Stimulated activated naive B cell treated with anti-CD40 and anti-IgM and Interleukin-4, amounts not matched to agents 10 μg/mL and 1 μg/mL and 100 μg/mL, for 72 hours (primary cell): ENCODE measurements at regions not wholly inside any gene's neighbourhood (a gene's known extent, or its start where the extent isn't known, plus 50 kb on each side); places are given as distances from the start of the nearest gene placed in this dataset.

ENCODE experiments used
- ATAC-seq, 2 donors: fragments of 150-1000 bp; cut with Tn5 transposase; replicated peaks; 2 replicates each; pipeline ENCODE4 v1.10.0; 2021; ENCODE audit warnings: moderate library complexity in 1 of 2
- DNase-seq: peaks from one replicate; pipeline ENCODE4 v3.0.0; 2021
- H3K27ac Mint-ChIP-seq: one replicate; pipeline ENCODE4 v1.8.0; 2022; ENCODE audit warnings: mild to moderate bottlenecking, mixed read lengths
- H3K27me3 Mint-ChIP-seq, 2 donors: one replicate each; pipeline ENCODE4 v1.8.0; 2022; ENCODE audit warnings: mixed read lengths in 2 of 2
- H3K36me3 Mint-ChIP-seq, 2 donors: one replicate each; pipeline ENCODE4 v1.8.0; 2022; ENCODE audit warnings: mixed read lengths in 2 of 2, mild to moderate bottlenecking in 1 of 2
- H3K4me1 Mint-ChIP-seq, 2 donors: one replicate each; pipeline ENCODE4 v1.8.0; 2022; ENCODE audit warnings: mixed read lengths in 2 of 2, mild to moderate bottlenecking in 1 of 2
- H3K4me3 Mint-ChIP-seq, 2 donors: one replicate each; pipeline ENCODE4 v1.8.0; 2022; ENCODE audit warnings: mild to moderate bottlenecking in 2 of 2, mixed read lengths in 2 of 2, moderate library complexity in 1 of 2
- H3K9me3 Mint-ChIP-seq, 2 donors: one replicate each; pipeline ENCODE4 v1.8.0; 2022; ENCODE audit warnings: mixed read lengths in 2 of 2, mild to moderate bottlenecking in 1 of 2

- no peak overlapping the region for H3K4me3 Mint-ChIP-seq
- ATAC-seq (no peak), DNase-seq (no peak)
- no peaks in the 10 kb centered on the region for H3K36me3 Mint-ChIP-seq
- H3K9me3 Mint-ChIP-seq: no peaks in the 10 kb centered on the region
- no peaks in the 10 kb centered on the region for H3K4me1 Mint-ChIP-seq
- no peak overlapping the region for H3K27ac Mint-ChIP-seq
- peaks cover 17 to 21% of the 10 kb centered on the region in 2 donors for H3K27me3 Mint-ChIP-seq
Measured at GRCh38 chr1:37244083-37244480, 209.8 kb upstream of the GRIK3 start.

- no peaks in the 10 kb centered on the region for H3K36me3 Mint-ChIP-seq
- no peak overlapping the region for H3K27ac Mint-ChIP-seq
- ATAC-seq: no peak
- DNase-seq: no peak
- no peak overlapping the region for H3K4me3 Mint-ChIP-seq
- H3K4me1 Mint-ChIP-seq: no peaks in the 10 kb centered on the region
- H3K27me3 Mint-ChIP-seq: peaks cover 11 to 21% of the 10 kb centered on the region in 2 donors
- no peaks in the 10 kb centered on the region for H3K9me3 Mint-ChIP-seq
Measured at GRCh38 chr1:37244815-37245214, 210.5 kb upstream of the GRIK3 start.

GRCh38 chr1:37246631-37247030 lies 212.3 kb upstream of the GRIK3 start:
- peaks cover 11 to 18% of the 10 kb centered on the region in 2 donors for H3K27me3 Mint-ChIP-seq
- no peak overlapping the region for H3K27ac Mint-ChIP-seq

GRCh38 chr1:37250371-37250770 lies 216.1 kb upstream of the GRIK3 start:
- Mint-ChIP-seq H3K27me3 (peaks cover 23 to 31% of the 10 kb centered on the region in 2 donors), H3K36me3 (no peaks in the 10 kb centered on the region)
- ATAC-seq: no peak

More at GRCh38 chr1:37246631-37247030, 212.3 kb upstream of the GRIK3 start:
- Mint-ChIP-seq H3K4me3 (no peak overlapping the region), H3K4me1 (no peaks in the 10 kb centered on the region), H3K9me3 (no peaks in the 10 kb centered on the region), H3K36me3 (no peaks in the 10 kb centered on the region)
- ATAC-seq (no peak), DNase-seq (no peak)

GRCh38 chr1:37255136-37255795 lies 219.1 kb upstream of the ZC3H12A start:
- no peak for DNase-seq
- Mint-ChIP-seq H3K4me3 (no peak overlapping the region), H3K27me3 (peaks cover 50 to 54% of the 10 kb centered on the region in 2 donors), H3K9me3 (peaks cover 1 to 5% of the 10 kb centered on the region in 2 donors), H3K36me3 (no peaks in the 10 kb centered on the region), H3K4me1 (peaks cover 0 to 3% of the 10 kb centered on the region in 2 donors), H3K27ac (no peak overlapping the region)
- ATAC-seq: no peak

More at GRCh38 chr1:37250371-37250770, 216.1 kb upstream of the GRIK3 start:
- no peak for DNase-seq
- no peaks in the 10 kb centered on the region for H3K4me1 Mint-ChIP-seq
- H3K4me3 Mint-ChIP-seq: no peak overlapping the region
- H3K9me3 Mint-ChIP-seq: no peaks in the 10 kb centered on the region
- no peak overlapping the region for H3K27ac Mint-ChIP-seq

GRCh38 chr1:37255868-37256267 lies 218.5 kb upstream of the ZC3H12A start:
- DNase-seq (no peak), ATAC-seq (no peak)
- Mint-ChIP-seq H3K36me3 (no peaks in the 10 kb centered on the region), H3K27ac (no peak overlapping the region), H3K4me3 (no peak overlapping the region), H3K9me3 (peaks cover 1 to 5% of the 10 kb centered on the region in 2 donors), H3K4me1 (peaks cover 0 to 3% of the 10 kb centered on the region in 2 donors), H3K27me3 (peaks cover 50 to 52% of the 10 kb centered on the region in 2 donors)

GRCh38 chr1:37257646-37258045 lies 216.7 kb upstream of the ZC3H12A start:
- no peak for DNase-seq
- H3K27ac Mint-ChIP-seq: no peak overlapping the region
- H3K27me3 Mint-ChIP-seq: peaks cover 59 to 65% of the 10 kb centered on the region in 2 donors
- ATAC-seq: no peak
- H3K9me3 Mint-ChIP-seq: peaks cover 1 to 5% of the 10 kb centered on the region in 2 donors
- peaks cover 0 to 3% of the 10 kb centered on the region in 2 donors for H3K4me1 Mint-ChIP-seq
- H3K4me3 Mint-ChIP-seq: no peak overlapping the region
- H3K36me3 Mint-ChIP-seq: no peaks in the 10 kb centered on the region

- ATAC-seq (no peak), DNase-seq (no peak)
- Mint-ChIP-seq H3K27me3 (peaks cover 59 to 65% of the 10 kb centered on the region in 2 donors), H3K4me3 (no peak overlapping the region), H3K36me3 (no peaks in the 10 kb centered on the region), H3K27ac (no peak overlapping the region), H3K9me3 (peaks cover 1 to 5% of the 10 kb centered on the region in 2 donors), H3K4me1 (peaks cover 0 to 3% of the 10 kb centered on the region in 2 donors)
Measured at GRCh38 chr1:37258068-37258467, 216.3 kb upstream of the ZC3H12A start.

GRCh38 chr1:37259019-37259418 lies 215.4 kb upstream of the ZC3H12A start:
- H3K27ac Mint-ChIP-seq: no peak overlapping the region
- ATAC-seq: no peak
- peaks cover 5 to 9% of the 10 kb centered on the region in 2 donors for H3K9me3 Mint-ChIP-seq
- H3K27me3 Mint-ChIP-seq: peaks cover 61 to 62% of the 10 kb centered on the region in 2 donors
- H3K4me1 Mint-ChIP-seq: peaks cover 0 to 3% of the 10 kb centered on the region in 2 donors
- H3K4me3 Mint-ChIP-seq: no peak overlapping the region
- no peaks in the 10 kb centered on the region for H3K36me3 Mint-ChIP-seq
- no peak for DNase-seq

GRCh38 chr1:37261129-37261528 lies 213.3 kb upstream of the ZC3H12A start:
- Mint-ChIP-seq H3K4me1 (peaks cover 0 to 2% of the 10 kb centered on the region in 2 donors), H3K27me3 (peaks cover 59 to 64% of the 10 kb centered on the region in 2 donors), H3K27ac (no peak overlapping the region), H3K9me3 (peaks cover 5 to 9% of the 10 kb centered on the region in 2 donors), H3K4me3 (no peak overlapping the region), H3K36me3 (no peaks in the 10 kb centered on the region)
- ATAC-seq (no peak), DNase-seq (no peak)

GRCh38 chr1:37262439-37263170 lies 211.8 kb upstream of the ZC3H12A start:
- H3K9me3 Mint-ChIP-seq: peaks cover 5 to 9% of the 10 kb centered on the region in 2 donors
- peaks cover 45 to 55% of the 10 kb centered on the region in 2 donors for H3K27me3 Mint-ChIP-seq

GRCh38 chr1:37265156-37265555 lies 209.2 kb upstream of the ZC3H12A start:
- Mint-ChIP-seq H3K9me3 (peaks cover 4% of the 10 kb centered on the region in 2 donors), H3K27ac (no peak overlapping the region), H3K4me3 (no peak overlapping the region), H3K27me3 (peaks cover 29 to 44% of the 10 kb centered on the region in 2 donors), H3K4me1 (peaks cover 0 to 5% of the 10 kb centered on the region in 2 donors), H3K36me3 (no peaks in the 10 kb centered on the region)
- DNase-seq (no peak), ATAC-seq (no peak)

More at GRCh38 chr1:37262439-37263170, 211.8 kb upstream of the ZC3H12A start:
- H3K27ac Mint-ChIP-seq: no peak overlapping the region
- ATAC-seq: no peak
- no peak overlapping the region for H3K4me3 Mint-ChIP-seq
- H3K4me1 Mint-ChIP-seq: peaks cover 0 to 5% of the 10 kb centered on the region in 2 donors
- no peaks in the 10 kb centered on the region for H3K36me3 Mint-ChIP-seq
- no peak for DNase-seq

- DNase-seq: no peak
- H3K4me3 Mint-ChIP-seq: no peak overlapping the region
- peak in 1 of 2 donors; percentile 55 for ATAC-seq
- H3K27me3 Mint-ChIP-seq: peaks cover 29 to 44% of the 10 kb centered on the region in 2 donors
- peaks cover 0 to 5% of the 10 kb centered on the region in 2 donors for H3K4me1 Mint-ChIP-seq
- H3K27ac Mint-ChIP-seq: peak overlapping the region; percentile 14
- no peaks in the 10 kb centered on the region for H3K36me3 Mint-ChIP-seq
- peaks cover 4% of the 10 kb centered on the region in 2 donors for H3K9me3 Mint-ChIP-seq
Measured at GRCh38 chr1:37265786-37266667, 208.4 kb upstream of the ZC3H12A start.
